Liver (tissue), 3 donors: ENCODE measurements at regions not wholly inside any gene's neighbourhood (a gene's known extent, or its start where the extent isn't known, plus 50 kb on each side); places are given as distances from the start of the nearest gene placed in this dataset.

Source experiments
- EGR1 ChIP-seq, 2 donors: IDR thresholded peaks; 2 replicates each; pipeline ENCODE4 v1.6.1; 2016 to 2018; ENCODE audit warnings: antibody characterized with exemption in 2 of 2, low read depth in 2 of 2
- FOXA1 ChIP-seq: IDR thresholded peaks from 2 replicates; pipeline ENCODE4 v1.6.1; 2016; ENCODE audit warnings: antibody characterized with exemption
- GABPA ChIP-seq, 2 donors: IDR thresholded peaks in 1 of 2; conservative IDR thresholded peaks in 1 of 2; 2 replicates each; pipeline ENCODE4 v1.6.1; 2016; ENCODE audit warnings: antibody characterized with exemption in 2 of 2, mild to moderate bottlenecking in 1 of 2, moderate library complexity in 1 of 2
- RAD21 ChIP-seq, 2 donors: IDR thresholded peaks; 2 replicates each; pipeline ENCODE4 v1.6.1; 2016; ENCODE audit warnings: antibody characterized with exemption in 2 of 2, mild to moderate bottlenecking in 2 of 2
- SP1 ChIP-seq: IDR thresholded peaks from 2 replicates; pipeline ENCODE4 v1.6.1; 2018; ENCODE audit warnings: antibody characterized with exemption, mild to moderate bottlenecking
- YY1 ChIP-seq: IDR thresholded peaks from 2 replicates; pipeline ENCODE4 v1.6.1; 2016; ENCODE audit warnings: antibody characterized with exemption, mild to moderate bottlenecking
- TF ChIP-seq, protein P1 (sequence below): fragments of 150-350 bp; IDR thresholded peaks from 2 replicates; pipeline ENCODE4 v1.5.1; 2017; ENCODE audit warnings: improper control_type of control experiment, low read depth, low read length; ENCODE audit not compliant: missing input control
- TF ChIP-seq, protein P2 (sequence below): IDR thresholded peaks from 2 replicates; pipeline ENCODE4 v1.6.1; 2016; ENCODE audit warnings: antibody characterized with exemption, mild to moderate bottlenecking
- TF ChIP-seq, protein P3 (sequence below): IDR thresholded peaks from 2 replicates; pipeline ENCODE4 v1.6.1; 2016; ENCODE audit warnings: antibody characterized with exemption
- TF ChIP-seq, protein P4 (sequence below): IDR thresholded peaks from 2 replicates; pipeline ENCODE4 v1.6.1; 2016; ENCODE audit warnings: antibody characterized with exemption
- donor health status: healthy.
- donor health status: healthy.

DNA sequence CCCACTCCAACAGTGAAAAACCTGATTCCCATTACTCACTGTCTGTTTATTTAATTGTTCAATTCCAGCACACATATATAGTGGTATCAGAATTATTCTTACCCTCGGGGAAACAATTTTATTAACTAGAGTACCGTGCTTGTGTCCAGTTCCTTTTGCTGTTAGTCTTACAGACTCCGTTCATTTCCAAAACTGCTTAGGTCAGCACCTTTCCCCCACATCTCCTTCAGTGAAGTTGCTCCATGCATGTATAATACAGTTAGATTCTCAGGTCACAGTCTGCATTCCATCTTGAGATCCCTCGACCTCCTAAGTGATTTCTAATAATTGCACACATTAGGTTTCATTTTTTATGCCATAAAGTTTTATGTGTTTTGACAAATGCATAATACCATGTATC, 56.3 kb upstream of the ZNF521 start:
- TF ChIP-seq, protein P1, sequence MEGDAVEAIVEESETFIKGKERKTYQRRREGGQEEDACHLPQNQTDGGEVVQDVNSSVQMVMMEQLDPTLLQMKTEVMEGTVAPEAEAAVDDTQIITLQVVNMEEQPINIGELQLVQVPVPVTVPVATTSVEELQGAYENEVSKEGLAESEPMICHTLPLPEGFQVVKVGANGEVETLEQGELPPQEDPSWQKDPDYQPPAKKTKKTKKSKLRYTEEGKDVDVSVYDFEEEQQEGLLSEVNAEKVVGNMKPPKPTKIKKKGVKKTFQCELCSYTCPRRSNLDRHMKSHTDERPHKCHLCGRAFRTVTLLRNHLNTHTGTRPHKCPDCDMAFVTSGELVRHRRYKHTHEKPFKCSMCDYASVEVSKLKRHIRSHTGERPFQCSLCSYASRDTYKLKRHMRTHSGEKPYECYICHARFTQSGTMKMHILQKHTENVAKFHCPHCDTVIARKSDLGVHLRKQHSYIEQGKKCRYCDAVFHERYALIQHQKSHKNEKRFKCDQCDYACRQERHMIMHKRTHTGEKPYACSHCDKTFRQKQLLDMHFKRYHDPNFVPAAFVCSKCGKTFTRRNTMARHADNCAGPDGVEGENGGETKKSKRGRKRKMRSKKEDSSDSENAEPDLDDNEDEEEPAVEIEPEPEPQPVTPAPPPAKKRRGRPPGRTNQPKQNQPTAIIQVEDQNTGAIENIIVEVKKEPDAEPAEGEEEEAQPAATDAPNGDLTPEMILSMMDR: no peak
- TF ChIP-seq, protein P2, sequence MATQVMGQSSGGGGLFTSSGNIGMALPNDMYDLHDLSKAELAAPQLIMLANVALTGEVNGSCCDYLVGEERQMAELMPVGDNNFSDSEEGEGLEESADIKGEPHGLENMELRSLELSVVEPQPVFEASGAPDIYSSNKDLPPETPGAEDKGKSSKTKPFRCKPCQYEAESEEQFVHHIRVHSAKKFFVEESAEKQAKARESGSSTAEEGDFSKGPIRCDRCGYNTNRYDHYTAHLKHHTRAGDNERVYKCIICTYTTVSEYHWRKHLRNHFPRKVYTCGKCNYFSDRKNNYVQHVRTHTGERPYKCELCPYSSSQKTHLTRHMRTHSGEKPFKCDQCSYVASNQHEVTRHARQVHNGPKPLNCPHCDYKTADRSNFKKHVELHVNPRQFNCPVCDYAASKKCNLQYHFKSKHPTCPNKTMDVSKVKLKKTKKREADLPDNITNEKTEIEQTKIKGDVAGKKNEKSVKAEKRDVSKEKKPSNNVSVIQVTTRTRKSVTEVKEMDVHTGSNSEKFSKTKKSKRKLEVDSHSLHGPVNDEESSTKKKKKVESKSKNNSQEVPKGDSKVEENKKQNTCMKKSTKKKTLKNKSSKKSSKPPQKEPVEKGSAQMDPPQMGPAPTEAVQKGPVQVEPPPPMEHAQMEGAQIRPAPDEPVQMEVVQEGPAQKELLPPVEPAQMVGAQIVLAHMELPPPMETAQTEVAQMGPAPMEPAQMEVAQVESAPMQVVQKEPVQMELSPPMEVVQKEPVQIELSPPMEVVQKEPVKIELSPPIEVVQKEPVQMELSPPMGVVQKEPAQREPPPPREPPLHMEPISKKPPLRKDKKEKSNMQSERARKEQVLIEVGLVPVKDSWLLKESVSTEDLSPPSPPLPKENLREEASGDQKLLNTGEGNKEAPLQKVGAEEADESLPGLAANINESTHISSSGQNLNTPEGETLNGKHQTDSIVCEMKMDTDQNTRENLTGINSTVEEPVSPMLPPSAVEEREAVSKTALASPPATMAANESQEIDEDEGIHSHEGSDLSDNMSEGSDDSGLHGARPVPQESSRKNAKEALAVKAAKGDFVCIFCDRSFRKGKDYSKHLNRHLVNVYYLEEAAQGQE: no peak
- TF ChIP-seq, protein P3, sequence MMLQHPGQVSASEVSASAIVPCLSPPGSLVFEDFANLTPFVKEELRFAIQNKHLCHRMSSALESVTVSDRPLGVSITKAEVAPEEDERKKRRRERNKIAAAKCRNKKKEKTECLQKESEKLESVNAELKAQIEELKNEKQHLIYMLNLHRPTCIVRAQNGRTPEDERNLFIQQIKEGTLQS: no peak
- TF ChIP-seq RAD21 (IDR thresholded peaks at IDR 0.05) (no peak), YY1 (no peak), SP1 (no peak), FOXA1 (no peak), EGR1 (IDR thresholded peaks at IDR 0.05; ENCODE audit: low read depth in 2 of 2) (no peak), GABPA (IDR thresholded peaks at IDR 0.05 in 1 of 2, conservative IDR thresholded peaks at IDR 0.05 in 1 of 2) (no peak)
- TF ChIP-seq, protein P4, sequence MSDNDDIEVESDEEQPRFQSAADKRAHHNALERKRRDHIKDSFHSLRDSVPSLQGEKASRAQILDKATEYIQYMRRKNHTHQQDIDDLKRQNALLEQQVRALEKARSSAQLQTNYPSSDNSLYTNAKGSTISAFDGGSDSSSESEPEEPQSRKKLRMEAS: no peak
